ENCODE measurements at regions not wholly inside any gene's neighbourhood (a gene's known extent, or its start where the extent isn't known, plus 50 kb on each side); places are given as distances from the start of the nearest gene placed in this dataset.

DNA sequence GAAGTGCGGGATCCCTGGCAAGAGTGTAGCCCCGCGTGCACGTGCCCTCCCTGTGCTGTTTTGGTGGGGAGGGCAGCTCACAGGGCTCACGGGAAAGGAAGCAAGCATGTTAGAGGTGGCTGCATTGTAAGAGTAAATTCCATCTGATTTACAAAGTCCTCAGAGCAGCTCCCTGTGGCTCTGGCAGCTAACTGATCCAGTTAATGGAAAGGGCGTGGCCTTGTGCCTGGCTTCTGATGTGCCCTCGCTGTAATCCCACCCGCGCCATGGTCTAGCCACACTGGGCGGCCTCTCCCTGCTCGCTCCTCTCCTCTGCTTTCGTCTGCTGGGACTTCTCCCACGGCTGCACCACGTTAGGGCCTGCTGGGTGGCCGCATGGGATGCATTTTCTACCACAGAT lies 258.5 kb downstream of the FGF9 start:
- TF ChIP-seq ZNF146 (CRISPR knock-in tag; IDR thresholded peaks at IDR 0.05; ENCODE audit: unreplicated experiment) (no peak), YY1 (IDR thresholded peaks at IDR 0.05; ENCODE audit: borderline replicate concordance in 1 of 3, control insufficient read depth in 1 of 3, extremely low read depth in 1 of 3, insufficient read depth in 3 of 3, insufficient read length in 1 of 3, insufficient replicate concordance in 2 of 3, low read depth in 1 of 3, low read length in 2 of 3) (no peak), TAF1 (IDR thresholded peaks at IDR 0.05; ENCODE audit: control insufficient read depth, extremely low read depth, insufficient read depth, low read length, severe bottlenecking) (no peak), ZNF444 (CRISPR knock-in tag; IDR thresholded peaks at IDR 0.05) (no peak), TCF7L2 (IDR thresholded peaks at IDR 0.05; ENCODE audit: low read depth, low read length) (no peak), EZH2 (IDR thresholded peaks at IDR 0.05; ENCODE audit: borderline replicate concordance, low read depth, low read length) (no peak), ZNF140 (CRISPR knock-in tag; IDR thresholded peaks at IDR 0.05) (no peak), POLR2AphosphoS5 (IDR thresholded peaks at IDR 0.05; ENCODE audit: control insufficient read depth, insufficient read depth, low read depth, low read length) (no peak)
- TF ChIP-seq, protein P1, sequence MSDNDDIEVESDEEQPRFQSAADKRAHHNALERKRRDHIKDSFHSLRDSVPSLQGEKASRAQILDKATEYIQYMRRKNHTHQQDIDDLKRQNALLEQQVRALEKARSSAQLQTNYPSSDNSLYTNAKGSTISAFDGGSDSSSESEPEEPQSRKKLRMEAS (CRISPR knock-in tag; IDR thresholded peaks at IDR 0.05) = no peak
- TF ChIP-seq, protein P2, sequence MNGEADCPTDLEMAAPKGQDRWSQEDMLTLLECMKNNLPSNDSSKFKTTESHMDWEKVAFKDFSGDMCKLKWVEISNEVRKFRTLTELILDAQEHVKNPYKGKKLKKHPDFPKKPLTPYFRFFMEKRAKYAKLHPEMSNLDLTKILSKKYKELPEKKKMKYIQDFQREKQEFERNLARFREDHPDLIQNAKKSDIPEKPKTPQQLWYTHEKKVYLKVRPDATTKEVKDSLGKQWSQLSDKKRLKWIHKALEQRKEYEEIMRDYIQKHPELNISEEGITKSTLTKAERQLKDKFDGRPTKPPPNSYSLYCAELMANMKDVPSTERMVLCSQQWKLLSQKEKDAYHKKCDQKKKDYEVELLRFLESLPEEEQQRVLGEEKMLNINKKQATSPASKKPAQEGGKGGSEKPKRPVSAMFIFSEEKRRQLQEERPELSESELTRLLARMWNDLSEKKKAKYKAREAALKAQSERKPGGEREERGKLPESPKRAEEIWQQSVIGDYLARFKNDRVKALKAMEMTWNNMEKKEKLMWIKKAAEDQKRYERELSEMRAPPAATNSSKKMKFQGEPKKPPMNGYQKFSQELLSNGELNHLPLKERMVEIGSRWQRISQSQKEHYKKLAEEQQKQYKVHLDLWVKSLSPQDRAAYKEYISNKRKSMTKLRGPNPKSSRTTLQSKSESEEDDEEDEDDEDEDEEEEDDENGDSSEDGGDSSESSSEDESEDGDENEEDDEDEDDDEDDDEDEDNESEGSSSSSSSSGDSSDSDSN (IDR thresholded peaks at IDR 0.05; ENCODE audit: borderline replicate concordance in 1 of 2, low read depth in 2 of 2, low read length in 2 of 2) = no peak
